ENCODE measurements at regions not wholly inside any gene's neighbourhood (a gene's known extent, or its start where the extent isn't known, plus 50 kb on each side); places are given as distances from the start of the nearest gene placed in this dataset.

DNA sequence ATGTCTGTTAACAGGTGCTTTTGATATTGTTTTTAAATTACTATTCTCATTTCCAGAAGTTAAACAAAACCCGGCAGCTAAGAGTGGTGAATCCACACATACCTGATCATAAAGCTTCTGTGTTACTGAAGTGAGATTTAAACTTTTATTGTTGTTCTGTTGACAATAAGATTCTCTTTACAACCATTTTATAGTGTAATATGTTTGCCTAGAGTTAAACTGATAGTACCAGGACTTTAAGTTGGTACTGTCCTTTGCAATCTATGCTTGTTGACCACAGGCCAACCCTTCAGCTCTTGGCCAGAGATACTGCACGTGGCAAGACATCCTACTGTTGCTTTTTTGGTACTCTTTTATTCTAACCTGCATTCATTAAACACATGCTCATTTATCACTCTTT is 806.2 kb downstream of the MTRR start:
- no peak for DNase-seq

GRCh38 chr5:8676695-8677094 is 807.7 kb downstream of the MTRR start:
- no peak for DNase-seq

GRCh38 chr5:8682381-8682780 is 813.4 kb downstream of the MTRR start:
- no peak for DNase-seq

DNA sequence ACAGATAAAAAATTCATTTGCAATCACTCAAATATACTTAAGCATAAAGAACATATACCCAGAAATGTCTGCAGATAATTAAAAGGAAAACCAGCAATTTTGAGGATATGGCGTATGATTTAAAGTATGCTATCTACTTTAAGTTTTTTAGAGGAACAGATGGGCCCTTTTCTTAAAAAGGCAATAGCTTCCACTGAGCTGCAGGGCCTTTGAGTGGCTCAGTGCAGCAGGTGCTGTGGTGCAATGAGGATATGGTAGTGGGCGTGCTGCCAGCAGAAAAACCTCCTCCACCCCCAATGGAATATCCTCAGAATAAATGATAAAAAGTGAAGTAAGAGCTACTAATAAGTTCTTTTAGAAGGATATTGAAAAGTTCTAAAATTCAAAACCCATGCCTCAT is 814.5 kb downstream of the MTRR start:
- DNase-seq: no peak

- no peak for DNase-seq
Measured at GRCh38 chr5:8685704-8686103, 816.8 kb downstream of the MTRR start.

DNA sequence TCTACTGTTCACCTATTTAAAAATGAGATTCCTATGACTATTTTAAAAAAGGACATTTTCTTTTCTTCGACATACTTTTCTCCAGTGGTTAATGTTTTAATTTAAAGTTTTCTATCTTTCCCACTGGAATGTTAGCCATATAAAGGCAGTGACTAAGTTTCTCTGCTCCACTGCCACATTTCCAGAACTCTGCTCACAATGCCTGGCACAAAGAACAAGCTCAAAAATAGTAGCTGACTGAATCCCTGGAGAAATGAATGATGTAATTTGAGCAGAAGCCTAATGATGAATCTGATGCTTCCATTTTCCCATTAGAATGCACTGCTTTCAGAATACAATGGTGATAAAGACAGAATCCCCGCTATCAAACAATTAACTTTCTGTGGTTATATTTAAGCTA is 817.8 kb downstream of the MTRR start:
- no peak for DNase-seq

- no peak for DNase-seq
Measured at GRCh38 chr5:8689773-8690172, 820.8 kb downstream of the MTRR start.

DNA sequence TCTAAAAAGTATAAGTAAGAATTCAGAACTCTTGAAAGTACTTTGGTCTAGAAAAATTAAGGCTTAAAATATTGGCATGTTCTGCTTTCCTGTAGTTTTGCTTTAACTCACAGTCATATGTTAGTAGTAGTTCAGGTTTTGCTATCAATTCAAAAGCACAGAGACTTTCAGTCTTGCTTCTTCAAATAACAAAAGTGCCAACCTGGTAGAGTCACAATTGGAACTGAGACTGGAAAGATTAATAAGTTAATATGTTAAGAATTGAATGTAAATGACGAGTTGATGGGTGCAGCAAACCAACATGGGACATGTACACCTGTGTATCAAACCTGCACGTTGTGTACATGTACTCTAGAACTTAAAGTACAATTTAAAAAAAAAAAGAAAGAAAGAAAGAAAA is 822.3 kb downstream of the MTRR start:
- no peak for DNase-seq

- no peak for DNase-seq
Measured at GRCh38 chr5:8693341-8693844, 824.4 kb downstream of the MTRR start.

GRCh38 chr5:8694545-8694944 is 825.6 kb downstream of the MTRR start:
- no peak for DNase-seq

DNA sequence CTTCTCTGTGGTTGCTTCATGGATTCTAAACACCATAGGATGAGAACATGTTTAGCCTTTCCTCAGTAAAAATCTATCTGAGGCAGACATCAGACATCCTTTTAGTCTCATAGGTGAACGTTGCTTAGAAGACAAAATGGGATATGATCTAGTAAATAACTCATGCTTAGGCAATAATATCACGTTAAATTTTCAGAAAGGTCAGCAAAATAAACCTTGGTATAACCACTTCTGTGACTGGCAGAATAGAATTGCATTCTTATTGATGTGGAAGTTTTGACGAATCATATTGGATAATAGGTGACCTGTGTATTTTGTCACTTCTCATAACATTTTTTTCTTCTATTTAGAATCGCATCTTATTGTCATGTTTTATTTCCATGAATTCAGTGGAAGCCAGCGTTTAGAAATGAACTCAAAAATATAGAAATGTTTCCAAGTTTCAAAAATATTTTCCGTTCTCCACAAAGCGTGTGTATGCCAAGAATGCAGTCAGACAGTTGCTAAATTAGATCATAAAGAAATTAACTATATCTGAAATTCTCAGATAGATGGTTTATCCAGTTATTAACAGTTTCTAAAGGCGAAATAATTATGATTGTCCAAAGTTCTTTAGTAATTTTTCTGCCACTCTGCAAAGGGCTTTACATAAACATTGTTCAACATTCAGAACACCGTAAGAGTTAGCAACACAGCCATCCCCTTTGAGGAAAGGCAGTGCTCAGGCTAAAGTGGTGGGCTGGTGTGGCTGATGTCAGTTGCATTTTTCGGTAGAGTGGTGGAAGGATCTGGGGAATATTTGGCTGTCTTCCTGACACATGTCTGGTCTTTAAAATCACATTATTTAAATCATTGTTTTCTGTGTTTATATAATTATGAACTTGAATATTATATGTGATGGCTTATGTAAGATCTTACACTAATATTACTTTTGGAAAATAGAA is 827.2 kb downstream of the MTRR start:
- DNase-seq: no peak

DNA sequence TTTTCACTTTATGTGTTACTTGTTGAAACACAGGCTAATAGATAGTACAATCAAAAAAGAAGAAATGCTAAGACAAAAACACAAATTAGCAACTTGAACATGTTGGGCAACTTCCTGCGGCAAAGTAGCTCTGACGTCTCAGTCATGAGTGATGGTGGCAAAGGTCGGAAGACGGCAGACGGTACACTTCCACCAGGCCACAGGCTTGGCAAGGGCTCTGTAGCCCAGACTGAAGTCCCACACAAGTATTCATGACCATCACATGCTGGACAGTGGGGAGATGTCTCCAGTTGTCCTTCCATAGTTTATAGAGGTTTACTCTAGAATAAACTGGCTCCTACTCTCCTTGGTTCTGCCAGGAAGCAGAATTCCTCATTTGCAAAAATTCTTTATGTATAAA is 831.3 kb downstream of the MTRR start:
- DNase-seq: no peak

DNA sequence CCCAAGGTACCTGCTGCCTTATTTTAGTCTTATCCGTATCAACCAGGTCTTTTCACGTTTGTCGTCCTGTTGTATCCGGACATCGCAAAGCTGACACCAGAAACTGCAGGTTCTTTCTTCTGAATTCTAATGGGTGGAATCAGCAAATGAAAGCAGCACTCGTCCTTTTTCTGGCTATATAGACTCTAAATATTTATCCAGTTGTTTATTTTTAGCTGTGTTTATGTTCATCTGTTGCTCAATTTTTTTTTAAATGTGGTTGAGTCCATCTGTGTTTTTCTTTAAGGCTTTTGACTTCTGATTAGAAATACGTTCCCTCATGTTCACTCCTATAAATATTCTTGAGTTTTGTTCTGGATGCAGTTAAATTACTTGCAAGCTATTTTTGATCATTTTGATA is 831.7 kb downstream of the MTRR start:
- DNase-seq: no peak

GRCh38 chr5:8701251-8701650 is 832.3 kb downstream of the MTRR start:
- no peak for DNase-seq

- no peak for DNase-seq
Measured at GRCh38 chr5:8710426-8710930, 835.4 kb downstream of the SEMA5A start.

GRCh38 chr5:8714198-8714597 is 831.7 kb downstream of the SEMA5A start:
- DNase-seq: no peak

DNA sequence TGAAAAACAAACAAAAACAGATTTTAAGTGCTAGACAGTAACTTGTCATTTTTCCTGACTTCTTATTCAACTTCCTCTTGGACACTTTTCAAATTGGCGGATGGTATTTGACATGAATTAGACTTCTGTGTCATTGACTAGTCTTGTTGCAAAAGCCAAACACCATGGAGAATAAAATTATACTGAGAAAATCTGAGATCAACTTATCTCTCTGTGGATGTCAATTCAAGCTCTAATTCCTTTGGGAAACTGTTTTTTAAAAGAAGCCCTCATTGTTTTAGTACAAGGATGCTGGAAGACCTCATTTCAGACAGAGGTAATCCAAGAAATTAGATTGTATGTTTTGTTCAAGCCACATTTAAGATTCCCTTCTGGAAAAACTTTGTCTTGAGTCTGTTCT is 831.0 kb downstream of the SEMA5A start:
- DNase-seq: no peak

DNA sequence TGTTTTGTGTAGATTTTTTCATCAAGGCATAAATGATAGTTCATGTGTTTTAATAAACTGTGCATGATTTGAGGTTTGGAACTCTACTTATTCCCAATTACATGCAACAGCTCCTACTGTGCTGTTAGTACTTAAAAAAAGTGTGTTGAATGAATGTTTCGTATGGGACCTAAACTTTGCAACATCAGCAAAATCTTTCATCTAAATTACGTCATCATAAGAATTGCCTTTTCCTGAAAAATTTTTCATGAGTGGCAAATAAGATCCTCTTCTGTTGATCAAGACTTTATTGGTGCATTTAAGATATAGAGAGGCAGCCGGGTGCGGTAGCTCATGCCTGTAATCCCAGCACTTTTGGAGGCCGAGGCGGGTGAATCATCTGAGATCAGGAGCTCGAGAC is 826.1 kb downstream of the SEMA5A start:
- DNase-seq: no peak

DNA sequence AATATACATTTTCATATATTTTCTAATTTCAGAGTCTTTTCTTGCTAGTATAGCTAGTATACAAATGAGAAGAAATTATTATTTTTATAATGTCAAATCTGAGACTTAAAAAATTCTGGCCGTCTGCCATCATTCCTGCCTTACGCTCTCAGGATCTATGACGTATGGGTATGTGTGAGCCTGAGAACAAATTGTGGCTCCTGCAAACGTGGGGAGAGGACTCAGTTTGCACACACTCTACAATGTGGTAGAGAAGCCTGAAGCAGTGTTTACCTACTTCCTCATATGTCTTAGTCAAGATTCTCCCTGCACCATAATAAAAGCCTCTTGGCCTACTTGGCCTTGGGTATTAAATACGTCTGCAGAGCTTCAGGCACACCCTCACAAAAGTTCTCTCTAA is 825.4 kb downstream of the SEMA5A start:
- DNase-seq: no peak

DNA sequence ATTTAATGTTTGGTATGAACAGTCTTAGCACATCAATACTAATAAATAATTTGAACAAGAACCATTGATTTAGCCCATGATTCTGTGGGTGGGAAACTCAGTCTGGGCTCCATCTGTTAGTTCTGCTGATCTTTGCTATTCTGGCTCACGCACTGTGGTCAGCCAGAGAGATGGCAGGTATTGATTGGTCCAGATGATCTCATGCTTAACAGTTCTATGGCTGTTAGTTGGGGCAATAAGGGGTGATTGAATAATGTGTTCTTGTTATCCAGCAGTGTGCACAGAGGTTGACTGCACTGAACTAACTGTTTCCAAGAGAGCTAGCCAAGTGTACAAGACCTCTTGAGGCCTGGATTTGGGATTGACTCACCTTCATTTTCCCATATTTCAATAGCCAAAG is 824.3 kb downstream of the SEMA5A start:
- DNase-seq: no peak

DNA sequence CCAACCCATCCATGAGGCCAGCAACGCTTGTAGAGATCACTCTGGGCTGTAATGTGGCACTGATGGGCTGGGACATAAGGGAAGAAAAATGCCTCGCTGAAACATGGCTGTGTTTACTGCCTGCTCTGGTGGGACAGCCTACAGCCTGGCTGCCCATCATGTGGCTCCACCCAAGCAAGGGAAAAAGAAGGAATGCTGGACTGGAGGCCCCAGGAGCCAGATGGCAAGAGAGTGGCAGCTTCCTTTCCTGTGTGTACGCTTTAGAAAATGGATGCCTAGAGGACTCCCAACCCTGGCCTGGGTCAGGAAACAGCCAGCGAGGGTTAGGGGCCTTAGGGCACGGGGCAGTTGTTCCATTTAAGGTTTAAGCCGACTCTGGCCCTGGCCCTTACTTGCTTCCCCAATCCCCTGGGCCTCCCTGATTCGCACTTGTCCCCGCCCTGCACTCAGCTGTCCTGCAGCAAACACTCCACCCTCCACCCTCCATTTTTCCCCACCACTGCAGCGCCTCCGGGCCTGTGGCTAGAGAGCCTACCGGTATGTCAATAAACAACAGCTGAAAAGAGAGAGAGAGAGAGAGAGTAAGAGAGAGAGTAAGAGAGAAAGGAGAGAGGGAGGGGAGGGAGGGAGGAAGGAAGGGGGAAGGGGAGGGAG is 819.4 kb downstream of the SEMA5A start:
- no peak for DNase-seq

GRCh38 chr5:8727396-8727795 is 818.5 kb downstream of the SEMA5A start:
- DNase-seq: no peak

- DNase-seq: no peak
Measured at GRCh38 chr5:8729437-8729836, 816.4 kb downstream of the SEMA5A start.

DNA sequence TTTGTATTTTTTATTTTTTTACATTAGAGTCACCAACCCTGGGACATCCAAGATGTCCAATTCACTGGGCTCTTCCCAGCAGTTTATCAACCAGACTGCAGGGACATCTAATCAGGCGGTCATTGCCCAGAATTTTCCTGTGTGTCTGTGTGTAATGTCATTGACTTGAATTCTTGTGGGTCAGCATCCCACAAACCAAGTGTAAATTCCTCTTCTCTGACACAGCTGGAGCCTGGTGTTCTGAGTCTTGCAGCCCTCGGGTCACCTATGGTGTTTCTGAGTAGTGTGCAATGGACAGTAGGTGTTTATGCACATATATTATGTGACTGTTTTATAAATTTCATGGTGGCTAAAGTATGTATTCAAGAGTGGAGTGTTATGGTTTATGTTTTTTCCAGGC is 815.7 kb downstream of the SEMA5A start:
- no peak for DNase-seq

Measured in MV-4-11 (cell line).